Fibroblast of skin of right biceps (primary cell): ENCODE measurements at regions not wholly inside any gene's neighbourhood (a gene's known extent, or its start where the extent isn't known, plus 50 kb on each side); places are given as distances from the start of the nearest gene placed in this dataset.

Experiments
- DNase-seq: peaks from one replicate; pipeline ENCODE4 v3.0.0-alpha.2; 2013

DNA sequence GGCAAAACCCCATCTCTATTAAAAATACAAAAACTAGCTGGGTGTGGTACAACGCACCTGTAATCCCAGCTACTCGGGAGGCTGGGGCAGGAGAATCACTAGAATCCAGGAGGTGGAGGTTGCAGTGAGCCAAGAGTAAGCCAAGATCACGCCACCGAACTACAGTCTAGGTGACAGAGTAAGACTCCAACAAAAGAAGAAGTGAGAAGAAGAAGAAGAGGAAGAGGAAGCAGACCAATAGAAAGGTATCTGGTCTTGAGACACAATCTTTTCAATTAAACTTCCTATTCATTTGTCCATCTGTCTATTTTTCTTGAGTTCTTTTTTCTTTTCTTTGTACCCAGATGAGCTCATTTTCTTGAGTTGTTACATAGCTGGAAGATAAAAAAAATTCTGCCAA, 55.7 kb upstream of the ACADM start:
- no peak for DNase-seq

DNA sequence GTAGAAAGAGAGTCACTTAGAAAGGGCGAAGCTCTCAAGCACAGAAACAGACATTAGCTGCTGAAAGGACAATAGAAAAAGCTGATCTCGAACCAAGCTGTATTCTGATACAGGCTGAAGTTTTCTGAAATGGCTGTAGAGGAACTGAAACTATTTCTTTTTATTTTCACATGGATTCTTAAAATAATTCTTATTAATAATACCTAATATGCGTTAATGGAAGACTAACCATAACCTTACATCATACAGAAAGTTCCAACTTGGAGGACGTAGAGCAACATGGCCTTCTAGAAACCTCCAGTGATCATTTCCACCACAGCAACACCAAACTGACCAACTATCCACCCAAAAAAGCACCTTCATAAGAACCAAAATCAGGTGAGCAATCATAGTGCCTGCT, 52.8 kb upstream of the ACADM start:
- DNase-seq: no peak

DNA sequence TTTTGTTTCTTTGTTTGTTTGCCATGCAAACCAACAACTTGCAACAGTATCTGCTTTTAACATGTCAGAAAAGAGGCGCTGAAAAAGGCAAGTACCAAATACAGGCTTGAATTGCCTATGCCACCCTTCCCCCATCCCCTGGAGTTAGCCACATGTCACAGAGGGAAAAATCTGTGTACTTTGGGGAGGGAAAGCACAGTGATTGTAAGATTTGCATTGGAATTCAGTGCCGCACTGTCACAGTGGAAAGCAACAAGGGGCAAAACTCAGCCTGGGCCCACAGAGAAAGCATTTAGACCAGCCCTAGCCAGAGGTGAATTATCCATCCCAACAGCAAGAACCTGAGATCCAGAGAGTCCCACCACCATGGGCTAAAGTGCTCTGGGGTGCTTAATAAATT, 52.4 kb upstream of the ACADM start:
- no peak for DNase-seq

DNA sequence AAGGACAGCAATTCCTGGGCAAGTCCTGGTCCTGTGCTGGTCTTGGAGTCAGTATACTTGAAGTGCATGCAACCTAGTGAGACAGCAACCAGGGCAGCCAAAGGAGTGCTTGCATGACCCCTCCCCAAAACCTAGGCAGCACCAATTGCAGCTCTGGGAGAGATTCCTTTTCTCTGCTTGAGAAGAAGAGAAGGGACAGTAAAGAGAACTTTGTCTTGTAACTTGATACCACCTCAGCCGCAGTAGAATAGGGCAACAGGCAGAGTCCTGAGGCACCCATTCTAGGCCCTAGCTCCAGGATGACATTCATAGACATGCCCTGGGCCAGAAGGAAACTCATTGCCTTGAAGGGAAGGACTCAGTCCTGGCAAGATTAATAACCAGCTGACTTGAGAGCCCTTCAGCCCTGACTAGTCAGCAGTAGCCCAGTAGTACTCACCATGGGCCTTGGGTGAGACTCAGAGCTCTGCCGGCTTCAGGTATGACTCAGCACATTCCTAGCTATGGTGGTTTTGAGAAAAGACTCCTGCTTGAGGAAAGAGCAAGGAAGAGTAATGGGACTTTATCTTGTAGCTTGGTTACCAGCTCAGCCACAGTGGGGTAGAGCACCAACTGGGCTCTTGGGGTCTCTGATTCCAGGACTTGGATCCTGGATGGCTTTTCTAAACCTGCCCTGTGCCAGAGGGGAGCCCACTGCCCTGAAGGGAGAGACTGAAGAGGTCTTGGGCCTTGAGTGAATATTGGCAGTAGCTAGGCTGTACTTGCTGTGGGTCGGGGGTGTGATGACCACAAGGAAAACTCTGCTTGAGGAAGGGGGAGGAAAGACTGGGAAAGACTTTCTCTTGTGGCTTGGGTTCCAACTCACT, 51.7 kb upstream of the ACADM start:
- peak; percentile 92 for DNase-seq

DNA sequence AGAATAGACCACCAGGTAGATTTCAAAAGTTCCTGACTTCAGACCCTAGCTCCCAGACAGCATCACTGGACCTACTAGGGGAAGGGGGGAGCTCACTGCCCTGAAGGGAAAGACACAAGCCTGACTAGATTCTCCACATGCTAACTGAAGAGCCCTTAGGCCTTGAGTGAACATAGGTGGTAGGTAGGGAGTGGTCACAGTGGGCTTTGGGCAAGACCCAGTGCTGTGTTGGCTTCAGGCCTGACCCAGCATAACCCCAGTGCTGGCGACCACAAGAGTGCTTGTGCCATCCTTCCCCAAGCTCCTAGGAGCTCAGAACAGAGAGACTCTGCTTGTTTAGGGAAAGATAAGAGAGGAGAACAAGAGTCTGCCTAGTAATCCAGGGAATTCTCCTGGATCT, 51.1 kb upstream of the ACADM start:
- DNase-seq: no peak

DNA sequence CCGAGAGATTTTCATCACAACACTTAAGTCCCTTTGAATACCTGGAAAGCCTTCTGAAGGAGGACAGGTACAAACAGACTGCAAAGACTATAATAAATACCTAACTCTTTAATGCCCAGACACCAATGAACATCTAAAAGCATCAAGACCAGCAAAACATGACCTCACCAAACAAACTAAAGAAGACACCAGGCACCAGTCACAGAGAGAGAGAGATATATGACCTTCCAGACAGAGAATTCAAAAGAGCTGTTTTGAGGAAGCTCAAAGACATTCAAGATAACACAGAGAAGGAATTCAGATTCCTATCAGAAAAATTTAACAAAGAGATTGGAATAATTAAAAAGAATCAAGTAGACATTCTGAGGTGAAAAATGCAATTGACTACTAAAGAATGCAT, 50.6 kb upstream of the ACADM start:
- no peak for DNase-seq
